CD4-positive, alpha-beta T cell treated with Interleukin-4 for 1 hour (primary cell): ENCODE measurements at regions not wholly inside any gene's neighbourhood (a gene's known extent, or its start where the extent isn't known, plus 50 kb on each side); places are given as distances from the start of the nearest gene placed in this dataset.

ENCODE experiments used
- DNase-seq, 2 donors: peaks; one replicate each; pipeline ENCODE4 v3.0.0-alpha.2; 2020 to 2022

DNA sequence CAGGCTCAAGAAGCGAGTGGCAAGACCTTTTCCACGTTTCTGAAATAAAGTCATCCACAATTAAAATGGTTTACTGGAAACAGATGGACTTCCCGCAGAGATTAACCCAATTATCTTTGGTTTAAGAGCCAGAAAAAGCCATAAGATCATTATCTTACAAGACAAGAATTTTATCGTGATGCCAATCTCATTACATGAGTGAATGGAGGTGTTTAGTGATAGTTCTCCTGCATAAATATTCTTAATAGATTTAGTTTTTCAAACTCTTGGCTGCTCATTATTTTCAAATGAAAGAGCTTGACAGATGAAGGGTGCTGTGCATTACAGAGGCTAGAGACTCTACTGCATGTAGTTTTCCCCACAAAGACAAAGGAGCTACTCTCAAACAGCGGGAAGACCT, 1028.4 kb upstream of the PIK3C3 start:
- DNase-seq: no peak

DNA sequence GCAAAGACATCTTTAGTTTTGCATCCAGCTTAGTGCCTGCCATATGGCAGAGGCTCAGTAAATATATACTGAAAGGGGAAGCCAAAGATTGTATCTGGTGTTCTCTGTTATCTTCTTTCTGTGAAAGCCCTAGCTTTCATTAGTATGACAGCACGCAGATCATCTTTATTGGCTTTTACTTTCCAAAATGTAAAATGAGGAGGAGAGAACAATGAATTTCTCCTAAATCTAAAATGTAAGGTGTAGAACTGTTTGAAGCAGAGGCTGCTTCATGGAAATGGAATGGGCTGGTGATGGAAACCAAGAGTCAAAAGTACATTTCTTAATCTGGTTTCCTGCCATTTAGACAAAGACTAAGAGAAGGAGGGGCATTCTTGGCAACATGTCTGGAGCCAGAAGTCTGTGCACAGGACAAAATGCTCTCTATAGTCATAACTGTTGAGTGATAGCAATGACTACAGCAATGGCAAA, 1029.9 kb upstream of the PIK3C3 start:
- no peak for DNase-seq

DNA sequence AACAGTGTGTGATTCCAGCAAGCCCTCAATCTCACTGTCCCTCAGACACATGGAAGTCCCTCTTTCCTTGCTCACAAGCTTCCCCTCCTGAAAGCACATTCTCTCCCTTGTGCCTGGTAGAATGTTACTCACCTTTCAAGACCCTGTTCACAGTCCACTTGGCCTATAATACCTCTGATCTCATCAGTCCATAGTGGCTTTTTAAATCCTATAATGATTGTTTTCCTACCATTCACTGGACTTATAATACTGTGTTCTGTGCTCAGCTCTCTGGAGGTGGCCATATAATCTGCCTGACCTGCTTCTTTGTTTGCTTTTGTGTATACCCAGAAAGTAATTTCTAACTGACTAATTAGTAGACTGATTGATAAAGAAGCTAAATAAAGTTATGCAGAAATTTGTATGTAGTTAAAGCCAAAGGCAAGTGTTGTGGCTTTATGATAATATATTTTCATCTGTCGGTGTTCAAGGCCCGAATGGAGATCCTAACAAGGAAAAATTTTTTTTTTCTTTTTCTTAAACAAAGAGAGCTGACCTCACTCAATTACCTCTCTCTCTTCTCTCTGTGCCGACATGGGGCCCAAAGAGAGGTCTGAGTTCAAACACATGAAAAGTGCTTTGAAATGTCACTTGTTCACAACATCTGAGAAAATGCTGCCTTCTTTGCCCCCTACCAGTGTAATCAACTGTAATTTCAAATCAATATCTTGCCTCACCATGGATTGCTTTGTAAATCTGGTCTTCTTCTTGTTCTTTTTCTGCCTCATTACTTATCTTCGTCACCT, 1033.0 kb upstream of the PIK3C3 start:
- DNase-seq: no peak

DNA sequence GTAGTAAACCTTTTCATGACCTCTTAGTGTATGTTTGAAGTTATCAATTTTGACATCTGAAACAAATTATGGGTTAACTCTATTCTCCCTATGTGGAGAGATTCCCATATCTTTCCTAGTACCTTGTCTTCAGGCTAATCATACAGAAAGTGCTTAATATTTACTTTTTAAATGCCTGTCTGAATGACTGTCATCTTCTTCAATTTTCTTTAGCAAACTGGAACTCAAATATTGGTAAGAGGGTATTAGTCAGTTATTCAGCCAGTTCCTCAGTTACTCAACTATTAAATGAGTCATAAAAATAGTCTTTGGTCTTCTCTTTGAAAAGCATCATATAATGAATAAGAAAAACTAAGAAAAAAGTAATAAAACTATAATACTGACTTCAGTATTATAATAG, 1038.0 kb upstream of the PIK3C3 start:
- DNase-seq: no peak

DNA sequence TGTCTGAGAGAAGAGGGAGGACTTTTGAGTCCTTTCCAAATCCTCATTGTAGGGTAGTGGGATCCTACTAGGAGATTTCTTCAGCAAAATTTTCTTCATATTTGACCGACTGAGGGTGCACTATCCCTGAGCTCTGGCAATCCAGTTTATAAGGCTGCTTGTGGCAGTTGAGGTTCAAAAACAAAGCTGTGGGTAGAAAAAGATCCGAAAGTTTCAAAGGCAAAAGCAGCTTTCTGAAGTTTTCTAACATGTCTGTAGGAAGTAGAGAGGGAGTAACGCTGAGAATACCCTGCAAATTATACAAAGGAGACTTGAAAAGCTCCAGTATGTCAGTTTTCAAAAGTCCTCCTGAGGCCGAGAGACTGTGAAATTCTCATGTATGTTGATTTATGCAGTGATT, 1039.3 kb upstream of the PIK3C3 start:
- DNase-seq: no peak

DNA sequence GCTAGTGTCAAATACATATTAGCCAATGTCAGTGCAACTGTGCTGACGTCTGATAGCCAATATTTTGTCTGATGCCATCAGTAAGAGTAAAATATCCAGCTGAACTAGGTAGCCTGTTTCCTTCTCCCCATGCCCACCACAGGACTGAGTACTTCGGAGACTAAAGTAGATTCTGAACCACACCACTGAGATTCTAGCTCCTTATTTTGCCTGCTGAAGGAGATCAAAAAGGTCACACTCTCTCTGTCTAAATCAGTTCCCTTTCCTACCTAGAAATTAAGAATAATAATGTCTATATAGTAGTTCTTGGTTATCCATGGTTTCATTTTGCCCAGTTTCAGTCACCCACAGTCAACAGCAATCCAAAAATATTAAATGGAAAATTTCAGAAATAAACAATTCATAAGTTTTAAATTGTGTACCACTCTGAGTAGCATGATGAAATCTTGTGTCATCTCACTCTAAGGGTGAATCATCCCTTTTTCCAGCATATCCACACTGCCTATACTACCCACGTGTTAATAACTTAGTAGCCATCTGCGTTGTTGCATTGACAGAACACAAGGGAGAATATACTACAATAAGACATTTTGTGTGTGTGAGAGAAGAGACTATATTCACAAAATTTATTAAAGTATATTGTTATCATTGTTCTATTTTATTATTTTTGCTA, 1043.3 kb upstream of the PIK3C3 start:
- no peak for DNase-seq

DNA sequence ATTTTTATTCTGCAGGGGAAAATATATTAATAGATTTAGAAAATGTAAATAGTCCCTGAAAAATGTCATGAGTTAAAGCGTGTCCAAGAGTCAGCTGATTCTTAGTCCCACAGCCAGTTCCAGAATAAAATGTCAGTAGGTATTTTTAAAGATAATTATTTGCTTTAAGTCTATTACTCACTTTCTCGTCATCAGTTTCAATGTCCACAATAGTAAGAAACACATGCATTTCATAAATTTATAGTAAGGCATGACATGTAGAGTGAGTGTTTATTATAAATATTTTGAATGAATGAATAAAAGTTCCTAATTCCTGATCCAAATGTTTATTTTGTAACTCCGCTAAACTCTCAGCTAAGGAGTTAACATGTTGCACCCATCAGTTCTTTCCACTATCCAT, 1044.0 kb upstream of the PIK3C3 start:
- DNase-seq: no peak

DNA sequence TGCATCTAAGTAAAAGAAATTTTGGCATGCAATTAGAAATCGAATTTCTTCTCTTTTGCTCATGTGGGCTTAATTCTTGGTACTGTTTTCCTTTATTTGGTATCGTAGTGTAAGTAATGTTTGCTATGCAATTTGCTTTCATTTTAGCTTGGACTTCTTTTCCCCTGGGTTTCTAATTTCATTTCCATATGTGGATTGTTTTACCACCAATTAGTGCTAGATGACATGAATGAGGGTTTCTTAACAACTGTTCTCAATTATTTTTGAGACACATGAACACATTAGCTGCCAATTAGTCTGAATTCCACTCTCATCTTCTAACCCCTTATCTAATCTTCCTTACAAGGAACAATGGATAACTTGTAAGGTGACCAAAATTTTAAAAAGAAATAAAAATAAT, 1047.2 kb upstream of the PIK3C3 start:
- no peak for DNase-seq

DNA sequence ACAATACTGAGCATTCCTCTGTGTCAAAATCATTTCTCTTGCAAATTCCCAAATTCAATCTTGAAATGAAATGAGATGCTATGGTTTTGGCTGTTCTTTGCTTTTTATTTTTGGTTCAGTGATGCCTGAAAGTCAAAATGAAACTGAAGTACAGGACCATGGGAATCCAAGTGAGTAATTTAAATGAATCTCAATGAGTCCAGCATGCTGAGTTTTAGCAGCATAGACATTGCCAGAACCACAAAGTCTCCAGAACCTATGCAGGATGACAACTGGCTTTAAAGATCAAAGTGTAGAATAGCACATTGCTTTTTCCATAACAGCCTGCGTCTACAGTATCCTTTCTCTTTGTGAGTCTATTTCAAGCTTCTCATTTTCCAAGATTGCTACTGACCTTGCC, 1050.7 kb upstream of the PIK3C3 start:
- no peak for DNase-seq

DNA sequence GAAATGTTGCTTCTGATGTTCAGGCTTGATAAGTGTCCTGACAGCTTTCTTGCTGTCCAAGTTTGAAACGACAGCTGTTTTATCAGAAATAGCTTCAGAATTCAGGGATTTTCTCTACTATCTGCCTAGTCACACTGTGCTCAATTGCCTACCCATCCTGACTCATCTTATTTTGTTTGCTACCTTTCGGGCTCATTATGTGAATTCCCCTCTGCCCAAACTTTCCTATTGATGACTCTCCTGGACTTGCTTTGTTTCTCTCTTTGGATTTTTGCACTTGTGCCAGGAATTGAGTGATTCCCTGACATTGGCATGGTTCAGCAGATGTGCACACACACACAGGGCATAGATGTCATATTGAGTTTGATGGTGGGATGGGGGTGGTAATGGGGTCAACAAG, 1052.6 kb upstream of the PIK3C3 start:
- no peak for DNase-seq

DNA sequence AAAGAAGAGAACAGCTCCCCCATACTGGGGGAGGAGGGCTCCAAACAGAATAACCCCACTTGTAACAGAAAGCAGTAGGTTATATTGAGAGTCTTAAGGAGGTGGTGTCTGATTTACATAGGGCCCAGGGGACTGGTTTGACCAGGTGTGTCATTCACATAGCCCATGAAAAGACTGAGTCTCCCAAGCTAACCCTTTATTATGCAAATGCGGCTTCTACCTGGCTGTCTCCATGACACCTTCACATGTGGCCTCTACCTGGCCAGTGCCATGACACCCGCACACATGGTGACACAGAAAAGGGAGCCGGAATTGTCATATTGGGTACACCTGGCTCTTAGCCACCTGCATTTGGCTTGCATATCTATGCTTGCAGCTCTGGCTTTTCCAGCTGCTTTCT, 1057.2 kb upstream of the PIK3C3 start:
- no peak for DNase-seq

DNA sequence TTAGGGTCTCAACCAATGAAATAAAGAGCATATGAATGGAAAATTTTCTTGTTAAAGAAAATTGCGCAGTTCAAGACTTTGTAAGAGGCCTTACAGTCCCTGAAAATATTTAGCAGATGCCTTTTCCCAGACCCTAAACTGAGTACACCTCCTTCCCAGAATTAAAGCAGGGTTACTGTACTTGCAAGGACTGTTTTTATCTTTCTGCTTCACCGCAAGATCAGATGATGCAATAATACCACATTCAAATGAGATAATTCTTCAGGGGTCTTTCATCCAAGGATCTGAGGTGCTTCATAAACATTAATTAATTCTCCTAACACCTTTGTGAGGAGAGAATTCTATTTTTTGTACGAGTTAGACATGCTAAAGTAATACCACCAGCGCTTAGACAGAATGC, 1071.8 kb upstream of the PIK3C3 start:
- no peak for DNase-seq

DNA sequence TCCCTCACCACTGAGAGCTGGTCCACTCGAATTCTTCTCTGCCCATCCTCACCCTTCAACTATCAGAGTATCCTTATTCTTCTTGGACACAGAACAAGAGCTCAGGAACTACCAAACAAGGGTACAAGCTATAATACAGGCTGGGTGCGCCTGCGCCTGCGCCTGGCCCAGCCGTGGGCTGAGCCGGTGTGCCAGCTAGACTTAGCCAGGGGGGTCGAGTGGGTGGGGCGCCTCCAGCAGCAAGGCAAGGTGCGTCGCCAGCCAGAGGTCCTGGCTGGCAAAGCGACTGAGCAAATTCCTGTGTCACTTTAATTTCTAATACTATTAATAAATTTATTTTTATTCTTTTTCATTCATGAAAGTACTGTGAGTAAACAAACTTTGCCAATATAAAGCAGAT, 1072.6 kb upstream of the PIK3C3 start:
- DNase-seq: no peak

DNA sequence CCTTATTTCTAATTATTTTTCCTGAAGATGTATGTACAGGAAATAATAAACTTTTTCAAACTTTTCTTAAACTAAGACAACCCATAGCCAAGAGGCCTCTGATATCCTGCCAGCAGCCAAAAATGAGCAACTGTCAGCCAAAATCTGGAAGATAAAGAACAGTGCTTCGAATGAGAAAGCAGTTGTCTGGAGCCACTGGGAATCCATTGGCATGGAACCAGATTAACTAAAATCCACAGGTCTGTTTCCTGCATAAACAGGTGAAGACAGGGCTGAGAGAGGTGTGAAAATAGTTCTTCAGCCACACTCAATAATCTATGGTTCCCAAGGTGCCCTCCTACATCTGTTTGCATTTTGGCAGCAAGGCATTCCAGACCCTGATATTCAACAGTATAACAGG, 1076.7 kb upstream of the PIK3C3 start:
- DNase-seq: no peak

DNA sequence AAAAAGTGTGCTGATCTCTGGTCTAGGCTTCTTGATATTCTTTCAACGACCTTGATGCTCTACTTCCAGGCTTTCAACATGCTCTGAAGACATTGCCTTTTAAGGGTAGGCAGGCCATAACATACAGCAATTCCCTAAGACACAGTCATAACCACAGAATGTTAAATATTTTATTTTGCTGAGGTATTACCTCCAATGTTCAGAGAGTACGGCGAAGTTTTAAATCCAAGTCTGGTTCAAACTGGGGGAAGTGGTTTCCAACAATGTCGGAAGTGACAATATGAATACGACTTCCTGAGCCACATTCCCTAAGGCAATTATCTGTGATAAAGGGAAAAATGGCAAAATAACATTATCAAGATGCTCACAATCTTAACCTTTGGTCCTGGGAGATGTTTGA, 1077.9 kb upstream of the PIK3C3 start:
- DNase-seq: no peak

DNA sequence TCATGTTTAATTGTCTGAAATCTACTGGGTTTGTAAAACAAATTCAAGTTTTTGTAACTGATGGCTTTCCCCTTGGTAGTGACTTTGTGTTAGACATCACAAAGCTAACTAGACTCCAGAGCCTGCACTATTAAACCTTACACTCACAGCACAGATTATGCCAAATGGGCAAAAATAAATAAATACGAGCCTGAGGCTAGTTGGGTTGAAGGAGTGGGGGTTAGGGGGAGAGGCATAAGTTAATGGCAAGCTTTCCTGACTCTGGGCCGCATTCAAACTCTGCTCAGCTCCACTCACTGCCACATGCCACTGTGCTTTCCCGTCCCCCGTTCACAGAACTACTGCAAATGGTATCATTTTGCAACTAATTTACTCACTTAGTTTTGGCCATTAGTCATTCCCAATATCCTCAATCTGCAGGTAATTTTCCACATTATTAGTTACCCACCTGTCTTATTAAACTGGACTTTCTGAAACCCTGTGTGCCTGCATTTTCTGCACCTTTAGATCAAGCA, 1079.9 kb upstream of the PIK3C3 start:
- DNase-seq: no peak

DNA sequence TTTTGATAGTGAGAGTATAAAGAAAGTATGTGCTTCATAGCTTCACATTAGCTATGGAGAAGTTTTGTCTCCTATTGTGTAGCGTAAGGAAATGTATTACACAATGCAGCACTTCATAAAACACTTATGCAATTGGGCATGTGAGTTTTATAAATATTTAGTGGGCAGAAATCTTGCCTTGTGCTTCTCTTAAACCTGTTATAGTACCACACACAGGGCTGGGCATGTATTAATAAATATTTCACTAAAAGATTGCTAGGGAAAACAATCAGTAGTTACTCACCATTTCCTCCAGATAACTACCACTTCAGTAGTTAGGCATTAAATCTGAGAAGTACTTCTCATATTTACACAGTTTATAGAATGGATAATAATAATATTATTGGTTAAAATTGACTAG, 1080.8 kb upstream of the PIK3C3 start:
- no peak for DNase-seq

DNA sequence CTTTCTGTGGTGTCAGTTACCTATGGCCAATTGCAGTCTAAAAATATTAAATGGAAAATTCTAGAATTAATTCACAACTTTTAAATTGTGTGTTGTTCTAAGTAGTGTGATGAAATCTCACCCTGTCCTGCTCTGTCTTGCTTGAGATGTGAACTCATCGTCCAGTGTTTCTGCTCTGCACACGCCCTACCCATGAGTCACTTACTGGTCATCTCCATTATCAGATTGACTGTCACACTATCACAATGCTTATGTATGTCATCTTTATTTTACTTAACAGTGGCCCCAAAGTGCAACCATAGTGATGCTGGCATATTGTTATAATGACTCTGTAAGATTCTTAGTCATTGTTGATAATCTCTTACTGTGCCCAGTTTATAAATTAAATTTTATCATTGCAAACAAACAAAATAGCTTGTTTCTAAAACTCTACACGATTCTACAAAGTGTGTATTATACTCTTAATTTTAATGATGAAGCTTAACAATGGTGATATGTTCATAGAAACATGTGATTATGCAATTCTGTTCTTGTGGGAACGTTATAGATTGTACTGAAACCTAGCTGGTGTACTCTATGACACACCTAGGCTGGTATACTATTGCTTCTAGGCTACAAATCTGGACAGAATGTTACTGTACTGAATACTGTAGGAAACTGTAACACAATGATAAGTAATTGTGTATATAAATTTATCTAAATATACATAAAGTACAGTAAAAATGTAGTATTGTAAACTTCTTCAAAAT, 1086.8 kb upstream of the PIK3C3 start:
- DNase-seq: no peak

DNA sequence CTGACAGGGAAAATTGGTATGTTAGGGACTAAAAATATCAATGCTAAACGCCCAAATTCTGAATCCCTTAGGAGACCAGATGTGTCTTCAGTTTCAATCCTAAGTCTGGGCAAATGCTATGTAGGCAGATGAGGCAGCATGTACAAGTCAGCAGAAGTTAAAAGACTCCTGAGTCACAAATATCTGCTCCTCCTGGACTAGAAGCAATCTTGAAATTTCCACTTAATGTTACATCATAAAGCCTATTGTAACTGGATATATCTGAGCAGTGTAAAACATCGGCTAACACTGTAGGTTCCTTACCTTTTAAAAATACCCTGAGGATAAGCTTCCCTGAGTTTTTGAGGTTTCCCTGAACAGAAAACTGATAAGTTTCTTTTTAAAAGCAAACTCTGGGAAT, 1087.6 kb upstream of the PIK3C3 start:
- DNase-seq: no peak

DNA sequence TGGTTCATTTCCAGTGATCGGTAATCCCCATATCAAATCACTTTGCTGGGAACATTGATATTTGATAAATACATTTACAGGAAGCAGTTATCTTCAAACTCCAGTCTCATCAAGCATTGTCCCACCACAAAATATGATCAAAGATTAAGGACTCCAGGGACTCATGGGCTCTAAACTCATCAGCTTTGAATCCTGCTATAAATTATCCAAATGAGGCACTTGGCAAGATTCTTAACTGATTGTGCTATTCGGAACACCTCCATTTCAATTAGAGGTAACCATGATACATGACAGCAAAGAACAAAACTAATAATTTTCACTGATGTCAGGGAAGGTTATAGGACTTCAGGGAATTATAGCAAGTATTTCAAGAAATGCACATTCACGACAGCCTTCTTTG, 1088.1 kb upstream of the PIK3C3 start:
- DNase-seq: no peak

DNA sequence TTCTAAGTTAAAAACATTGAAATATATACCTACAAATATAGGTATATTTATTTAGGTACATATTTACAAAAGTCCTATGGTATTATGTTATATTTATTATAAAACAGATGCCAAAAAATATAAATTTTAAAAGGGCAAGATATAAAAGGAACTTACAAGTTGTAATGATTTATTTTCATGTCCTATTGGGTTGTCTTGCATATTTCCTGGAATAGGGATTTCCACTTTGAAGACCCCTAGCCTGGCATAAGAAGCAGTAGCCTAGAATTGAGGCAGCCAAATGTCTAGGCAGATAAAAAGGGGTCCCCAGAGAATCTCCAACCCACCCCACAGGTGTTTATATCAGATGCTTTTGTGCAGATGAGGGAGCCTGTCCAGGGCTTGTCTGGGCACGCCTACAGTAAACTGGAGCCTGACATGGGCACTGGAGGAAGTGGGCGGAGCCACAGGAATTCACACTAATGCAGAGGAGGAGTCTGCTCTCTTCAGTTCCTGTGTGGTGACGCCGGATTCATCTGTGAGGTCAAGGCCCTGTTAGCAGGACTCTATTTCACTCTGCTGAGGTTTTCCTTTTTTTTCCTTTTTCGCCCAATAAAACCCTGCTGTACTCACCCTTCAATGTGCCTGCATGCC, 1088.9 kb upstream of the PIK3C3 start:
- DNase-seq: no peak

DNA sequence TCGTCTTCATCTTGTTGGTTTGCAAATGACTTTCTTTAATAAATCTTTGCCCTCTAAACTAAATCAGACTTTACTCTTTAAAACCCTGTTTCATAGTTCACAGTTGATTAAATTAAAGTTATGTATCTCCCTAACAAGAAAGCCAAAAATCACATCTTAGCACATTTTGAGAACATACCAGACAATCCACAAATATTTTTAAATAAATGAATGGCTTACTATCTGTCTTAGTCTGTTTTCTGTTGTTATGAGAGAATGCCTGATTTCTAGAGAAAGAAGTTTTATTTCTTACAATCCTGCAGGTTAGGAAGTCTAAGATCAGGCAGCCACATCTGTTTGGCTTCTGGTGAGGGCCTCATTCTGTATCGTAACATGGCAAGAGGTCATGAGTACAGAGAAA, 1090.2 kb upstream of the PIK3C3 start:
- no peak for DNase-seq

DNA sequence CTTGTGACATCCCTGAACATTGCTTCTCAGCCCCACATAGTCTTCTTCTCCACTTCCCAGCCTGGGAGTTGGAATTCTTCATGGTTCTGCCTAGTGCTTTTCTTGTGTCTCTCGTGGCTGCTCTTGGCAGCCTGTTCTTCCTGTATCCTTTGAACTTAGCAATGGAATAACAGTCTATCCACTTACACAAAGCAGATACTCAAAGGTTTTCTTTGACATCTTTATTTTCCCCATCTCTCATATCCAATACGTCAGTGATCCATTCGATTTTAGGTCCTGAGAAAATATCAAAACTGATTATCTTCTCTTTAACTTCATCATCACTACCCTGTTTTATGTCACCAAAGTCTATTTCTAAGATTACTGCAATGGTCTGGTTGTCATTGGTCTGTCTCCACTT, 1091.2 kb upstream of the PIK3C3 start:
- no peak for DNase-seq
